Mammary epithelial cell (primary cell): ENCODE measurements at regions not wholly inside any gene's neighbourhood (a gene's known extent, or its start where the extent isn't known, plus 50 kb on each side); places are given as distances from the start of the nearest gene placed in this dataset.

ENCODE experiments used
- EZH2 ChIP-seq: IDR thresholded peaks from 2 replicates; pipeline ENCODE4 v1.6.1; 2012; ENCODE audit warnings: low read length, inconsistent platforms, borderline replicate concordance
- TF ChIP-seq, protein P1 (sequence below), 2 donors: IDR thresholded peaks in 1 of 2; conservative IDR thresholded peaks in 1 of 2; 2 replicates each; pipeline ENCODE4 v1.5.1; 2011 to 2012; ENCODE audit warnings: inconsistent platforms in 2 of 2, low read length in 2 of 2, mild to moderate bottlenecking in 2 of 2, control low read depth in 1 of 2, low read depth in 1 of 2; ENCODE audit not compliant: insufficient read depth in 1 of 2; ENCODE audit errors: extremely low read depth in 1 of 2

DNA sequence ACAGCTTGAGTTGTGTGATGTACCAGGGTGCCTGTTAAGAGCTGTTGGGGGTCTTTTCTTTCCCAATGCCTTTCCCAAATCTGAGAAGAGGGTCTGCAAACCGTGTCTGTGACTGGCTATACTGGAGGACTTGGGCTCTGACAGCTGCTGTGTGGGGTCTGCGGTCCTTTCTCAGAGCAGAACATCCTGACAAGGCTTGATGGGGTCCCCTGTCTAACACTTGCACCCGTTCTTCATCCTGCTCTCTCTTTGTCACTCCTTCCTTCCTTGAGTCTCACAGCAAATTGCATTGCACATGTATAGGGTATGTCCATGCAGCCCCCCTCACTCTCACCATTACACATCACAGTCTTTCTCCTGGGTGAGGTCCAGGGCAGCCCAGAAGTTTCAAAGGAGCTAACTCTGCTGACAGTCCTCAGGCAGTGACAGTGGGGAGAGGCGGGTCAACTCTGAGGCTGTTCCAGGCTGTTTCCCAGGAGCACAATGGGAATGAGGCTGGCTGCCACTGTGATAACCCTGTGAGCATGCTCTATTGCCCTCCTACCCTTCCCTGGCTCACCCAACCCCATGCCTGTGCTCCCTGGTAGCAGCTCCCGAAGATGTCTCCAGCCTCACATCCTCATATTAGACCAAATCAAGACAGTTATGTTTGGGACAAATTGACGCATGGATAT, 163.2 kb upstream of the GGTLC1 start:
- TF ChIP-seq, protein P1, sequence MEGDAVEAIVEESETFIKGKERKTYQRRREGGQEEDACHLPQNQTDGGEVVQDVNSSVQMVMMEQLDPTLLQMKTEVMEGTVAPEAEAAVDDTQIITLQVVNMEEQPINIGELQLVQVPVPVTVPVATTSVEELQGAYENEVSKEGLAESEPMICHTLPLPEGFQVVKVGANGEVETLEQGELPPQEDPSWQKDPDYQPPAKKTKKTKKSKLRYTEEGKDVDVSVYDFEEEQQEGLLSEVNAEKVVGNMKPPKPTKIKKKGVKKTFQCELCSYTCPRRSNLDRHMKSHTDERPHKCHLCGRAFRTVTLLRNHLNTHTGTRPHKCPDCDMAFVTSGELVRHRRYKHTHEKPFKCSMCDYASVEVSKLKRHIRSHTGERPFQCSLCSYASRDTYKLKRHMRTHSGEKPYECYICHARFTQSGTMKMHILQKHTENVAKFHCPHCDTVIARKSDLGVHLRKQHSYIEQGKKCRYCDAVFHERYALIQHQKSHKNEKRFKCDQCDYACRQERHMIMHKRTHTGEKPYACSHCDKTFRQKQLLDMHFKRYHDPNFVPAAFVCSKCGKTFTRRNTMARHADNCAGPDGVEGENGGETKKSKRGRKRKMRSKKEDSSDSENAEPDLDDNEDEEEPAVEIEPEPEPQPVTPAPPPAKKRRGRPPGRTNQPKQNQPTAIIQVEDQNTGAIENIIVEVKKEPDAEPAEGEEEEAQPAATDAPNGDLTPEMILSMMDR (conservative IDR thresholded peaks at IDR 0.05 in 1 of 2, IDR thresholded peaks at IDR 0.05 in 1 of 2; ENCODE audit: extremely low read depth in 1 of 2, insufficient read depth in 1 of 2, low read depth in 1 of 2, low read length in 2 of 2), result no peak
- TF ChIP-seq EZH2, result no peak
